H1 (cell line): ENCODE measurements at regions not wholly inside any gene's neighbourhood (a gene's known extent, or its start where the extent isn't known, plus 50 kb on each side); places are given as distances from the start of the nearest gene placed in this dataset.
"Not testable (repeated sequence)": the region's sequence is repeated elsewhere in the genome, so short reads cannot be mapped to it uniquely, and the experiment has no call there.

Experiments used
- CTCF ChIA-PET: fragments of 300-600 bp; sonication (Branson Sonifier 250); formaldehyde crosslinking; loops from one replicate; lab custom pipeline; 2021; ENCODE audit not compliant: partially characterized antibody; lab: Charles Lee
- POLR2A ChIA-PET: fragments of 300-600 bp; sonication (Branson Sonifier 250); formaldehyde crosslinking; loops from one replicate; lab custom pipeline; 2021; ENCODE audit warnings: inconsistent platforms; ENCODE audit not compliant: partially characterized antibody; lab: Charles Lee
- DNase-seq, 2 experiments: peaks; one replicate each; pipeline versions ENCODE4 v3.0.0 to v3.0.0-alpha.2; 2010 to 2022; ENCODE audit warnings: low spot score in 2 of 2, low read depth in 1 of 2, mixed read lengths in 1 of 2
- FAIRE-seq: peaks from 2 replicates; lab custom pipeline; 2011; peaks lifted over from hg19 to GRCh38; lab: Jason Lieb, UNC
- H2AFZ ChIP-seq: 2 replicates; pipeline ENCODE4 v1.8.1; 2012; ENCODE audit warnings: low read length, inconsistent platforms
- H2AK5ac ChIP-seq: 2 replicates; pipeline ENCODE4 v1.6.1; 2013; ENCODE audit warnings: low read depth, low read length
- H2BK120ac ChIP-seq: replicated peaks from 2 replicates; pipeline ENCODE3; 2013; ENCODE audit warnings: low read depth, low read length, inconsistent platforms
- H2BK12ac ChIP-seq: 2 replicates; pipeline ENCODE4 v1.6.1; 2013; ENCODE audit warnings: low read depth, low read length
- H2BK15ac ChIP-seq: 2 replicates; pipeline ENCODE4 v1.6.1; 2013; ENCODE audit warnings: low read length
- H2BK20ac ChIP-seq: 2 replicates; pipeline ENCODE4 v1.6.1; 2013; ENCODE audit warnings: low read length
- H2BK5ac ChIP-seq: 2 replicates; pipeline ENCODE4 v1.6.1; 2013; ENCODE audit warnings: low read depth, low read length
- H3K14ac ChIP-seq: 2 replicates; pipeline ENCODE4 v1.6.1; 2013; ENCODE audit warnings: inconsistent platforms; ENCODE audit not compliant: insufficient read length
- H3K18ac ChIP-seq: 2 replicates; pipeline ENCODE4 v1.6.1; 2013; ENCODE audit warnings: low read length; ENCODE audit errors: extremely low read depth
- H3K23ac ChIP-seq: 2 replicates; pipeline ENCODE4 v1.6.1; 2013; ENCODE audit warnings: inconsistent platforms; ENCODE audit not compliant: insufficient read length
- H3K23me2 ChIP-seq: 2 replicates; pipeline ENCODE4 v1.6.1; 2013; ENCODE audit warnings: low read depth, low read length
- H3K27ac ChIP-seq: 2 replicates; pipeline ENCODE4 v1.6.1; 2011; ENCODE audit warnings: low read depth, low read length, inconsistent platforms
- H3K27me3 ChIP-seq, 4 experiments: replicated peaks in 1 of 4; 1 replicate in 1 of 4; 2 replicates in 3 of 4; pipeline versions ENCODE4 v1.6.1 to v1.8.1; 2011 to 2013; ENCODE audit warnings: low read length in 3 of 4, mild to moderate bottlenecking in 3 of 4, inconsistent platforms in 2 of 4, mixed read lengths in 2 of 4, moderate library complexity in 1 of 4; ENCODE audit not compliant: control insufficient read depth in 3 of 4, insufficient read depth in 3 of 4; ENCODE audit errors: extremely low read depth in 1 of 4
- H3K36me3 ChIP-seq, 4 experiments: 2 replicates each; pipeline versions ENCODE4 v1.6.1 to v1.8.1; 2011 to 2013; ENCODE audit warnings: mild to moderate bottlenecking in 4 of 4, low read length in 3 of 4, moderate library complexity in 2 of 4, control low read depth in 1 of 4, inconsistent platforms in 1 of 4; ENCODE audit not compliant: insufficient read depth in 4 of 4, control insufficient read depth in 2 of 4
- H3K4ac ChIP-seq: replicated peaks from 2 replicates; pipeline ENCODE3; 2013; ENCODE audit warnings: low read length, low read depth, mixed read lengths, inconsistent platforms; ENCODE audit not compliant: insufficient read length
- H3K4me1 ChIP-seq, 4 experiments: replicated peaks in 1 of 4; 1 replicate in 1 of 4; 2 replicates in 3 of 4; pipeline versions ENCODE4 v1.6.1 to v1.8.1; 2011 to 2013; ENCODE audit warnings: low read length in 3 of 4, inconsistent platforms in 2 of 4, mixed read lengths in 1 of 4; ENCODE audit not compliant: insufficient read depth in 4 of 4, control insufficient read depth in 3 of 4
- H3K4me2 ChIP-seq, 2 experiments: 2 replicates each; pipeline versions ENCODE4 v1.6.1 to v1.8.1; 2011 to 2013; ENCODE audit warnings: low read depth in 2 of 2, low read length in 2 of 2, control low read depth in 1 of 2, inconsistent platforms in 1 of 2, mild to moderate bottlenecking in 1 of 2; ENCODE audit not compliant: insufficient read depth in 1 of 2
- H3K4me3 ChIP-seq, 4 experiments: fragments of 200-600, 300-600 bp in 1 of 4; sonication (generic), shearing (Covaris generic), sonication (Bioruptor Twin) in 1 of 4; 2 replicates each; pipeline versions ENCODE4 v1.5.1 to v1.8.1; 2011 to 2016; ENCODE audit warnings: low read length in 4 of 4, low read depth in 3 of 4, control low read depth in 2 of 4, inconsistent platforms in 2 of 4, mild to moderate bottlenecking in 2 of 4, mixed read lengths in 1 of 4, moderate library complexity in 1 of 4; ENCODE audit not compliant: insufficient read depth in 2 of 4; ENCODE audit errors: extremely low read depth in 1 of 4
- H3K56ac ChIP-seq: replicated peaks from 2 replicates; pipeline ENCODE3; 2013; ENCODE audit warnings: low read depth, mild to moderate bottlenecking, mixed read lengths, low read length, inconsistent platforms; ENCODE audit not compliant: insufficient read length
- H3K79me1 ChIP-seq: 2 replicates; pipeline ENCODE4 v1.6.1; 2013; ENCODE audit warnings: low read depth, low read length, control low read depth
- H3K79me2 ChIP-seq, 2 experiments: 2 replicates each; pipeline versions ENCODE4 v1.6.1 to v1.8.1; 2012 to 2013; ENCODE audit warnings: low read length in 2 of 2, mild to moderate bottlenecking in 2 of 2, inconsistent platforms in 1 of 2; ENCODE audit not compliant: insufficient read depth in 2 of 2, control insufficient read depth in 1 of 2
- H3K9ac ChIP-seq, 4 experiments: replicated peaks in 1 of 4; 1 replicate in 1 of 4; 2 replicates in 3 of 4; pipeline versions ENCODE4 v1.6.1 to v1.8.1; 2011 to 2013; ENCODE audit warnings: low read depth in 3 of 4, low read length in 3 of 4, control low read depth in 2 of 4, mild to moderate bottlenecking in 2 of 4, moderate library complexity in 2 of 4, inconsistent platforms in 1 of 4; ENCODE audit errors: extremely low read depth in 1 of 4
- H3K9me3 ChIP-seq, 2 experiments: 2 replicates each; pipeline versions ENCODE4 v1.6.1 to v1.8.1; 2012 to 2013; ENCODE audit warnings: mild to moderate bottlenecking in 2 of 2, moderate library complexity in 2 of 2, control low read depth in 1 of 2, inconsistent platforms in 1 of 2, low read depth in 1 of 2, low read length in 1 of 2, mixed read lengths in 1 of 2; ENCODE audit not compliant: insufficient read depth in 2 of 2
- H4K20me1 ChIP-seq, 2 experiments: replicated peaks in 1 of 2; 2 replicates each; pipeline versions ENCODE3 to v1.8.1; 2011 to 2013; ENCODE audit warnings: inconsistent platforms in 2 of 2, low read length in 2 of 2, mild to moderate bottlenecking in 1 of 2; ENCODE audit not compliant: insufficient read depth in 2 of 2, control insufficient read depth in 1 of 2
- H4K5ac ChIP-seq: 2 replicates; pipeline ENCODE4 v1.6.1; 2013; ENCODE audit warnings: low read length, low read depth, mixed read lengths, inconsistent platforms; ENCODE audit not compliant: insufficient read length
- H4K8ac ChIP-seq: 2 replicates; pipeline ENCODE4 v1.8.0; 2013; ENCODE audit warnings: mild to moderate bottlenecking, moderate library complexity, low read length, inconsistent platforms; ENCODE audit not compliant: insufficient read depth; ENCODE audit errors: extremely low read depth
- H4K91ac ChIP-seq: replicated peaks from 2 replicates; pipeline ENCODE3; 2013; ENCODE audit warnings: low read length, mixed read lengths, inconsistent platforms; ENCODE audit not compliant: insufficient read length
- WGBS, 2 experiments: shearing (Covaris generic) in 1 of 2; methylation state at CpG; one replicate each; pipeline versions ENCODE4 v1.1.6 to v1.1.7; 2013 to 2015; ENCODE audit warnings: low lambda C conversion rate in 2 of 2, mixed read lengths in 2 of 2, inconsistent platforms in 1 of 2, low coverage in 1 of 2, missing lambda C conversion rate in 1 of 2; ENCODE audit not compliant: insufficient replicate concordance in 2 of 2, insufficient coverage in 1 of 2, insufficient read length in 1 of 2; ENCODE audit errors: extremely low coverage in 1 of 2, missing lambda C conversion rate in 1 of 2; 5-methylcytosine and 5-hydroxymethylcytosine counted together

DNA sequence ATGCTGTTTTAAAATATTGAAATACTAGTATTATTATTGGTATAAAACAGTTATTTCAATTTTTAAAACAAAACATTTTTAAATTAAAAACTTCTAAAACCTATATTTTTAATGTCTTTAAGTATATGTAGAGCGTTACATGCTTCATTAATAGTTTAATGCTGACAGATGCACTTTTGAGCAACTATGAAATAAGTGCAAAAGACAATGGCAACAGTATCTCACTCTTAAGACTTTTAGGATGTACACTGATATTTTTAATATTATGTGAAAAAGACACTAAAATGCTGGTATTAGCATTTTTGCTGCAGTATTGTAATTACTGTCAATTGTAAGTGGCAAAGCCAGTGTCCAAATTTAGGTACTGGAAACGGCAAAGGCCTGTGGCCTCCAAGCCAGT, 93.2 kb upstream of the NAA35 start:
- H3K18ac ChIP-seq, H4K91ac ChIP-seq, H4K5ac ChIP-seq, H3K9me3 ChIP-seq, H4K8ac ChIP-seq, H3K79me1 ChIP-seq, H3K9ac ChIP-seq, H3K4me1 ChIP-seq, H2BK5ac ChIP-seq, H4K20me1 ChIP-seq, H3K27me3 ChIP-seq, H3K4me2 ChIP-seq, CTCF ChIA-PET, DNase-seq, H3K36me3 ChIP-seq, H3K23ac ChIP-seq, H3K4ac ChIP-seq, H3K23me2 ChIP-seq, H2BK15ac ChIP-seq, H2BK120ac ChIP-seq, POLR2A ChIA-PET, H3K56ac ChIP-seq, H2BK12ac ChIP-seq, H3K4me3 ChIP-seq, H3K27ac ChIP-seq, H3K79me2 ChIP-seq, H2BK20ac ChIP-seq, H2AK5ac ChIP-seq, H2AFZ ChIP-seq, H3K14ac ChIP-seq: not testable (repeated sequence)
- WGBS, 2 experiments = 95% methylated on average over 2 of the region's 2 CpGs; no CpG with 5 or more reads in 1 of the 2 experiments
- FAIRE-seq = peak; percentile 90
